ENCODE measurements at regions not wholly inside any gene's neighbourhood (a gene's known extent, or its start where the extent isn't known, plus 50 kb on each side); places are given as distances from the start of the nearest gene placed in this dataset.

DNA sequence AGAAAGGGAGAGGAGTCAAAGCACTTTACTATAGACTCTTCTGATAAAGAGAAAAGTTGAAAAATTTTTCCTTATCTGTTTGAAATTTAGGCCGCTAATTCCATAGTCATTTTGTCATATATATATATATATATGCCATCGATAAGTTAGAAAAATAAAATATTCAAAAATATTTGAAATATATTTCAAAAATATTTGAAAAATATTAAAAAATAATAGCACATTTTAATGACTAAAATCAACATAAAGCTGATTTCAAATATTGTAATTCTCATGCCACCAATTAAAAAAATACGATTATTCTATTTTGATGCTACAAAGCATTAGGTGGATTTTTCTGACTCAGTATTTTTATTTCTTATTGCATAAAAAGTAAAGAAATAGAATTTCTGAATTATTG lies 87.1 kb downstream of the KIF2B start:
- Histone ChIP-seq H3K9ac (ENCODE audit: control insufficient read depth, extremely low read depth, insufficient read depth, low read length) (no peak overlapping the region), H4K20me1 (ENCODE audit: control insufficient read depth, extremely low read depth, insufficient read depth, low read length) (no peaks in the 10 kb centered on the region), H3K27me3 (ENCODE audit: control insufficient read depth, extremely low read depth, insufficient read depth, low read length) (no peaks in the 10 kb centered on the region), H2AFZ (ENCODE audit: control insufficient read depth, low read length) (no peak overlapping the region), H3K4me1 (ENCODE audit: control insufficient read depth, extremely low read depth, insufficient read depth, low read length) (no peaks in the 10 kb centered on the region), H3K79me2 (ENCODE audit: control insufficient read depth, insufficient read depth, low read length) (no peaks in the 10 kb centered on the region), H3K4me2 (ENCODE audit: control insufficient read depth, extremely low read depth, insufficient read depth, low read depth, low read length) (no peak overlapping the region), H3K9me1 (ENCODE audit: control insufficient read depth, extremely low read depth, insufficient read depth, low read length) (no peaks in the 10 kb centered on the region), H3K4me3 (ENCODE audit: control insufficient read depth in 2 of 3, extremely low read depth in 1 of 3, insufficient read depth in 2 of 3, low read depth in 1 of 3, low read length in 3 of 3) (no peak overlapping the region), H3K9me3 (ENCODE audit: control insufficient read depth, low read depth, low read length) (no peaks in the 10 kb centered on the region), H3K36me3 (ENCODE audit: control insufficient read depth in 2 of 2, extremely low read depth in 1 of 2, insufficient read depth in 2 of 2, low read length in 2 of 2) (no peaks in the 10 kb centered on the region), H3K27ac (ENCODE audit: control insufficient read depth, insufficient read depth, low read length) (no peak overlapping the region)
- no peak for FAIRE-seq
- no peak for DNase-seq (ENCODE audit: low read depth, low spot score)
- dilution Hi-C loops (cut with MboI; ENCODE audit: extremely low pct_ligation_motif_present, low sequenced_read_pairs), result no loop called here
- TF ChIP-seq EZH2 (IDR thresholded peaks at IDR 0.05; ENCODE audit: low read length), result no peak
- TF ChIP-seq, protein P1, sequence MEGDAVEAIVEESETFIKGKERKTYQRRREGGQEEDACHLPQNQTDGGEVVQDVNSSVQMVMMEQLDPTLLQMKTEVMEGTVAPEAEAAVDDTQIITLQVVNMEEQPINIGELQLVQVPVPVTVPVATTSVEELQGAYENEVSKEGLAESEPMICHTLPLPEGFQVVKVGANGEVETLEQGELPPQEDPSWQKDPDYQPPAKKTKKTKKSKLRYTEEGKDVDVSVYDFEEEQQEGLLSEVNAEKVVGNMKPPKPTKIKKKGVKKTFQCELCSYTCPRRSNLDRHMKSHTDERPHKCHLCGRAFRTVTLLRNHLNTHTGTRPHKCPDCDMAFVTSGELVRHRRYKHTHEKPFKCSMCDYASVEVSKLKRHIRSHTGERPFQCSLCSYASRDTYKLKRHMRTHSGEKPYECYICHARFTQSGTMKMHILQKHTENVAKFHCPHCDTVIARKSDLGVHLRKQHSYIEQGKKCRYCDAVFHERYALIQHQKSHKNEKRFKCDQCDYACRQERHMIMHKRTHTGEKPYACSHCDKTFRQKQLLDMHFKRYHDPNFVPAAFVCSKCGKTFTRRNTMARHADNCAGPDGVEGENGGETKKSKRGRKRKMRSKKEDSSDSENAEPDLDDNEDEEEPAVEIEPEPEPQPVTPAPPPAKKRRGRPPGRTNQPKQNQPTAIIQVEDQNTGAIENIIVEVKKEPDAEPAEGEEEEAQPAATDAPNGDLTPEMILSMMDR (optimal IDR thresholded peaks at IDR 0.05 in 1 of 3, IDR thresholded peaks at IDR 0.05 in 1 of 3, conservative IDR thresholded peaks at IDR 0.05 in 1 of 3; ENCODE audit: extremely low read depth in 1 of 3, insufficient read depth in 2 of 3, low read length in 3 of 3), result no peak

DNA sequence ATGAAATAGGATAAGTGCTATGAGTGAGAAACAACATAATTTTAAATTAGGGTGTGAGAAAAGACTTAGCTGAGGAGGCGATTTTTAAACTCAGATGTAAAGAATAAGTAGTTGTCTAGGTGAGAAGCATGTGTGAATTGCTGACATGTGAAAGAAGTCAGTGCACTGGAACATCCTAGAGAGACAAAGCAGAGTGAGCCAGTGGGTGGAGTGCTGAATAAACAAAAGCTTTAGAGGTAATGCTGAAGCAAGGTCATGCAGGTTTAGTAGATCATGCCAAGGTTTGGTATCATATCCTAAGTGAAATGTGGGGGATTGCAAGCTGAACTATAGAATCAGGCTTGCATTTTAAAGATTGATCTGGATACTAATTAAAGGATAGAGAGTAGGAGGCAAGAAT lies 89.4 kb downstream of the KIF2B start:
- H3K9me1 ChIP-seq (ENCODE audit: control insufficient read depth, extremely low read depth, insufficient read depth, low read length), result no peaks in the 10 kb centered on the region
- no peaks in the 10 kb centered on the region for H3K36me3 ChIP-seq (ENCODE audit: control insufficient read depth in 2 of 2, extremely low read depth in 1 of 2, insufficient read depth in 2 of 2, low read length in 2 of 2)
- H3K4me1 ChIP-seq (ENCODE audit: control insufficient read depth, extremely low read depth, insufficient read depth, low read length), result no peaks in the 10 kb centered on the region
- FAIRE-seq (no peak), DNase-seq (ENCODE audit: low read depth, low spot score) (no peak)
- H3K27ac ChIP-seq (ENCODE audit: control insufficient read depth, insufficient read depth, low read length), result no peak overlapping the region
- no peak for TF ChIP-seq EZH2 (IDR thresholded peaks at IDR 0.05; ENCODE audit: low read length)
- TF ChIP-seq, protein P1 (optimal IDR thresholded peaks at IDR 0.05 in 1 of 3, IDR thresholded peaks at IDR 0.05 in 1 of 3, conservative IDR thresholded peaks at IDR 0.05 in 1 of 3; ENCODE audit: extremely low read depth in 1 of 3, insufficient read depth in 2 of 3, low read length in 3 of 3), result no peak
- dilution Hi-C loops (cut with MboI; ENCODE audit: extremely low pct_ligation_motif_present, low sequenced_read_pairs), result no loop called here
- H3K9me3 ChIP-seq (ENCODE audit: control insufficient read depth, low read depth, low read length), result no peaks in the 10 kb centered on the region
- H4K20me1 ChIP-seq (ENCODE audit: control insufficient read depth, extremely low read depth, insufficient read depth, low read length), result no peaks in the 10 kb centered on the region
- H3K27me3 ChIP-seq (ENCODE audit: control insufficient read depth, extremely low read depth, insufficient read depth, low read length), result no peaks in the 10 kb centered on the region
- no peak overlapping the region for H3K4me2 ChIP-seq (ENCODE audit: control insufficient read depth, extremely low read depth, insufficient read depth, low read depth, low read length)
- no peak overlapping the region for H3K9ac ChIP-seq (ENCODE audit: control insufficient read depth, extremely low read depth, insufficient read depth, low read length)
- H3K79me2 ChIP-seq (ENCODE audit: control insufficient read depth, insufficient read depth, low read length), result no peaks in the 10 kb centered on the region
- H2AFZ ChIP-seq (ENCODE audit: control insufficient read depth, low read length), result no peak overlapping the region
- H3K4me3 ChIP-seq (ENCODE audit: control insufficient read depth in 2 of 3, extremely low read depth in 1 of 3, insufficient read depth in 2 of 3, low read depth in 1 of 3, low read length in 3 of 3), result no peak overlapping the region
